CD4-positive, alpha-beta T cell (primary cell): ENCODE measurements at regions not wholly inside any gene's neighbourhood (a gene's known extent, or its start where the extent isn't known, plus 50 kb on each side); places are given as distances from the start of the nearest gene placed in this dataset.

Experiments used
- ATAC-seq: fragments of 200-7000 bp; cut with Tn5 transposase; one replicate; pipeline ENCODE4 v1.10.0; 2022; ENCODE audit warnings: mild to moderate bottlenecking; ENCODE audit not compliant: poor library complexity
- CTCF ChIA-PET: fragments of 350-600 bp; sonication (Branson Sonifier 250); formaldehyde crosslinking; loops from one replicate; lab custom pipeline; 2021; ENCODE audit warnings: antibody characterized with exemption, inconsistent platforms; lab: Charles Lee
- POLR2A ChIA-PET: fragments of 350-600 bp; sonication (Branson Sonifier 250); formaldehyde crosslinking; loops from one replicate; lab custom pipeline; 2021; ENCODE audit warnings: antibody characterized with exemption, inconsistent platforms; lab: Charles Lee
- DNase-seq, 14 experiments: peaks; one replicate each; pipeline ENCODE4 v3.0.0-alpha.2; 2013 to 2020; ENCODE audit warnings: mixed read lengths in 2 of 14
- H3K27ac ChIP-seq, 2 donors: one replicate each; pipeline versions ENCODE4 v1.5.1 to v1.7.0; 2013; ENCODE audit warnings: low read length in 2 of 2, low read depth in 1 of 2, mild to moderate bottlenecking in 1 of 2
- H3K27me3 ChIP-seq, 2 experiments: 1 replicate in 1 of 2; 2 replicates in 1 of 2; pipeline versions ENCODE4 v1.6.1 to v1.7.0; 2013; ENCODE audit warnings: low read length in 2 of 2, control low read depth in 1 of 2, mild to moderate bottlenecking in 1 of 2, moderate library complexity in 1 of 2; ENCODE audit not compliant: insufficient read depth in 2 of 2, control insufficient read depth in 1 of 2
- H3K36me3 ChIP-seq: one replicate; pipeline ENCODE4 v1.6.1; 2013; ENCODE audit warnings: low read length, control low read depth; ENCODE audit not compliant: insufficient read depth
- H3K4me1 ChIP-seq: one replicate; pipeline ENCODE4 v1.6.1; 2013; ENCODE audit warnings: low read length, control low read depth; ENCODE audit not compliant: insufficient read depth
- H3K4me3 ChIP-seq: one replicate; pipeline ENCODE4 v1.5.1; 2013; ENCODE audit warnings: mild to moderate bottlenecking, low read length, moderate library complexity
- H3K9me3 ChIP-seq, 2 experiments: 1 replicate in 1 of 2; 2 replicates in 1 of 2; pipeline versions ENCODE4 v1.6.1 to v1.7.0; 2013; ENCODE audit warnings: low read length in 2 of 2, mild to moderate bottlenecking in 2 of 2, control low read depth in 1 of 2, moderate library complexity in 1 of 2; ENCODE audit not compliant: control insufficient read depth in 1 of 2, insufficient read depth in 1 of 2
- H3K27ac Mint-ChIP-seq: one replicate; pipeline ENCODE4 v1.8.0; 2020; ENCODE audit warnings: mixed read lengths
- H3K27me3 Mint-ChIP-seq: one replicate; pipeline ENCODE4 v1.8.0; 2021; ENCODE audit warnings: mixed read lengths
- H3K36me3 Mint-ChIP-seq: one replicate; pipeline ENCODE4 v1.8.0; 2021; ENCODE audit warnings: low read depth, mixed read lengths
- H3K4me1 Mint-ChIP-seq: one replicate; pipeline ENCODE4 v1.8.0; 2021; ENCODE audit warnings: low read depth, mixed read lengths
- H3K4me3 Mint-ChIP-seq: one replicate; pipeline ENCODE4 v1.8.0; 2020; ENCODE audit warnings: mild to moderate bottlenecking, mixed read lengths
- H3K9me3 Mint-ChIP-seq: one replicate; pipeline ENCODE4 v1.8.0; 2020; ENCODE audit warnings: mixed read lengths
- CTCF ChIP-seq: fragments of 200-600 bp; IDR thresholded peaks from one replicate; pipeline ENCODE4 v1.8.0; 2022; ENCODE audit warnings: antibody characterized with exemption, mild to moderate bottlenecking
- intact Hi-C, 2 experiments: fragments of 100-400 bp; cut with DNase I in 1 of 2; cut with micrococcal nuclease in 1 of 2; formaldehyde crosslinking; loops; one replicate each; pipeline versions ENCODE4 v1.15.1 to v1.9.0; 2023 to 2025; cut with DNase I, micrococcal nuclease

DNA sequence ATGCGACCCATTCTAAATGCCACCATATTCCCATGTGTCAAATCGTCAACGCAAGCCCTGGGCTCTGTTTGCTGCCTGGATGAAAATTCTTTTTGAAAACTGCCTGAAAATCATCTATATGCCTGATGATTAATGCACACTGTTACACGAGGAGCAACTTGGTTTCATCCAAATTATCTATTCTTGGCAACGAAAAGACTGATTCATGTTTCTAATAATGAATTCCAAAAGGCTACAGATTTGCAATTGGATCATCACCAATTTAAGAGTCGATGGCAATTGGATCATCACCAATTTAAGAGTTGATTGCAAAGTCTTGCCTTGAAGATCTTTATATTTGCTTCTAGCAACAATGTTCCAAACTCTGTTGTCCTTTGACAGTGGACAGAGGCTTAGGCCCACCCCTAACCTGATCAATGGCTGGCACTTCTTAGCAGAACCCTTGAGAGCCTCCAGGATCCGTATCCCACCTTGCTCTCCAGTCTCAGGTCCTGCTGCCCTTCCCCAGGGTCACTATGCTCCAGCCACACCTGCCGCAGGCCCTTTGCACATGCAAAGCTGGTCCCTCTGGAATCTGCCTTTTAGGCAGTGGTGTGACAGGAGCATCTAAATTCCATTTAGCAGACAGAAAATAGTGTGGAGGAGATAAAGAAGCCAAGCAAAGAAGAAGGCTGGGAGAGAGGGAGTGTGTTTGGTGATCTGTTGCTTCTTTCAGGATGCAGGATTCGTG lies 460.9 kb upstream of the SULF2 start:
- H3K4me3 Mint-ChIP-seq: no peak overlapping the region
- no peak overlapping the region for H3K4me3 ChIP-seq
- no peaks in the 10 kb centered on the region for H3K36me3 Mint-ChIP-seq
- H3K9me3 Mint-ChIP-seq: no peaks in the 10 kb centered on the region
- H3K4me1 Mint-ChIP-seq: no peaks in the 10 kb centered on the region
- CTCF ChIA-PET: no interaction called here
- intact Hi-C loops: no loop called here
- no peak overlapping the region for H3K27ac Mint-ChIP-seq
- no peaks in the 10 kb centered on the region for H3K4me1 ChIP-seq
- TF ChIP-seq CTCF: no peak
- no peaks in the 10 kb centered on the region for H3K36me3 ChIP-seq
- ATAC-seq (no peak), DNase-seq (no peak)
- no peaks in the 10 kb centered on the region for H3K27me3 ChIP-seq
- H3K27me3 Mint-ChIP-seq: peaks cover 7% of the 10 kb centered on the region
- H3K9me3 ChIP-seq: no peaks in the 10 kb centered on the region
- no peak overlapping the region for H3K27ac ChIP-seq
- POLR2A ChIA-PET: no interaction called here

GRCh38 chr20:48242623-48243022 lies 457.3 kb upstream of the SULF2 start:
- Mint-ChIP-seq H3K27me3 (peaks cover 7% of the 10 kb centered on the region), H3K27ac (no peak overlapping the region)
- CTCF ChIA-PET: no interaction called here

GRCh38 chr20:48241482-48241881 lies 456.2 kb upstream of the SULF2 start:
- H3K27me3 ChIP-seq: no peaks in the 10 kb centered on the region
- no peak overlapping the region for H3K27ac ChIP-seq
- Mint-ChIP-seq H3K9me3 (no peaks in the 10 kb centered on the region), H3K4me3 (no peak overlapping the region), H3K27me3 (peaks cover 7% of the 10 kb centered on the region), H3K4me1 (no peaks in the 10 kb centered on the region), H3K27ac (no peak overlapping the region), H3K36me3 (no peaks in the 10 kb centered on the region)
- DNase-seq (no peak), ATAC-seq (no peak)
- intact Hi-C loops: no loop called here
- H3K36me3 ChIP-seq: no peaks in the 10 kb centered on the region
- CTCF ChIA-PET: no interaction called here
- no peaks in the 10 kb centered on the region for H3K9me3 ChIP-seq
- no peak overlapping the region for H3K4me3 ChIP-seq
- H3K4me1 ChIP-seq: no peaks in the 10 kb centered on the region
- no peak for TF ChIP-seq CTCF
- POLR2A ChIA-PET: no interaction called here

More at GRCh38 chr20:48242623-48243022, 457.3 kb upstream of the SULF2 start:
- intact Hi-C loops: no loop called here
- Histone ChIP-seq H3K27ac (no peak overlapping the region), H3K4me1 (no peaks in the 10 kb centered on the region), H3K27me3 (no peaks in the 10 kb centered on the region), H3K4me3 (no peak overlapping the region), H3K9me3 (no peaks in the 10 kb centered on the region), H3K36me3 (no peaks in the 10 kb centered on the region)
- TF ChIP-seq CTCF: no peak
- H3K4me3 Mint-ChIP-seq: no peak overlapping the region
- no peak for DNase-seq
- no peaks in the 10 kb centered on the region for H3K9me3 Mint-ChIP-seq
- POLR2A ChIA-PET: no interaction called here
- no peak for ATAC-seq
- H3K4me1 Mint-ChIP-seq: no peaks in the 10 kb centered on the region
- H3K36me3 Mint-ChIP-seq: no peaks in the 10 kb centered on the region
